HG02943 (cell line): ENCODE measurements at regions not wholly inside any gene's neighbourhood (a gene's known extent, or its start where the extent isn't known, plus 50 kb on each side); places are given as distances from the start of the nearest gene placed in this dataset.

Experiments
- ATAC-seq: cut with Tn5 transposase; IDR thresholded peaks from one replicate; pipeline ENCODE4 v1.9.1; 2021; ENCODE audit warnings: mild to moderate bottlenecking, low read depth, moderate library complexity; ENCODE audit not compliant: unreplicated experiment

DNA sequence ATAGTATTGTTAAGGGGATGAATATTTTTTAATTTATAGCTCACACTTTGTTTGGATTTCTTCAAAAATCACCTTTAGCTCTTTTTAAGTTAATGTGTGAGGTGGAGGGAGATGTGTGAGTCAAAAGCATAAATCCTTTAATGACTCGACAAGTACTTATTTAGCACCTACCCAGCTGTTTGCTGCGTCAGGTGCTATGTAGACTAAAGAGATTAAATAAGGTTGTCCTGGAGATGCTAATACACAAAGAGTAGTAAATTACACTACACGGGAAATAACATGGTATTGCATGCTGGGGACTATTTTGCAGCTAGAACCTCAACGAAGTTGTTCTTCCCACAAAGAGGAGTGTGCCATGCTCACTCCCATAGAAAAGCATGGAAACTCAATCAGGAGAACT, 583.3 kb upstream of the TENM4 start:
- ATAC-seq, result no peak

DNA sequence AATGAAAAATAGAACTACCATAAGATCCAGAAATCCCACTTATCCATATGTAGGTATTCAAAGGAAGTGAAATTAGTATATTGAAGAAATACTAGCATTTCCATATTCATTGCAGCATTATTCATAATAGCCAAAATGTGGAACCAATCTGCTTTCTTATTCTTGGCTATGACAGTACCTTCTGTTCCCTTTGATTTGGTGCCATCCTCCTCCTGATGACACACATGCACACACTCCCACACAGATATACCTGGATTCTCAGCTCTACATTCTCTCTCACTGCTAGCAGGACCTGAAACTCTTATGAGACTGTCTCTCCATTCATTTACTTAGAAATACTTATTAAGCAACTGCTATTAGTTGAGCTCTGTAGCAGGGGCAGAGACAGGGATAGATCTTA, 582.6 kb upstream of the TENM4 start:
- ATAC-seq, result no peak

DNA sequence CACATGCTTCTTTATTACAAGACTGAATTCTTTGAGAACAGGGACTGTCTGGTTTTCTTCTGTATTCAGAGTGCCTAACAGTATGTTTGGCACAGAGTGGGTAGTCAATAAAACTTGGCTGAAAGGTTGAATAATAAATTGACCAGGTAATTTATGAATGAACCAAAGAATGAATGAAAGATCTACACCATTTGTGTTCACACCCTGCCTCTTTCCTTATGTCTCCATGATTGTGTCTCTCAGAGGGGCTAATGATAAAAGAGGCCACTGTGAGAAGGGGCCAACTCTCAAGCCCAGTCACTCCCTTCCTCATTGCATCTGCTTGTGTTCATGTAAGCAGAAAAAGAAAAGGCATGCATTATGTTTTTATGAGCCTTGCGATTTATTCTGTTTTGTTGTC, 569.7 kb upstream of the TENM4 start:
- ATAC-seq, result no peak

DNA sequence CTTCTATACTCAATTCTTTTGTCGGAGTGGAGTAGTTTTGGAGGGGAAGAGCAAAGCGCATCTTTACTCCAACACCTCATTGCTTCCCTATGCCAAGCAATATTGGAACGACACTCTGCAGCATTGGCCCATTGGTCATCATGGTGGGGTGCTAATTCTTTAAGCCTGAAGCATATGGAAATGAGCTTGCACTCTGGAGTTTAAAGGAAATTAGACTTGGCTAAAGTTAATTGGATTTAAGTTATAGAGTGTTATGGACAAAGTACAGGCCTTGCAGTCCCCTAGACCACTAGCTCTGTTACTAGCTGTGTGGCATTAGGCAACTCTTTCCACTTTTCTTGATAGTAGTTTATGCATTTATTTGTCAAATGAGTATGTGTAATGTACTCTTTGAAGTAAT, 568.3 kb upstream of the TENM4 start:
- no peak for ATAC-seq

DNA sequence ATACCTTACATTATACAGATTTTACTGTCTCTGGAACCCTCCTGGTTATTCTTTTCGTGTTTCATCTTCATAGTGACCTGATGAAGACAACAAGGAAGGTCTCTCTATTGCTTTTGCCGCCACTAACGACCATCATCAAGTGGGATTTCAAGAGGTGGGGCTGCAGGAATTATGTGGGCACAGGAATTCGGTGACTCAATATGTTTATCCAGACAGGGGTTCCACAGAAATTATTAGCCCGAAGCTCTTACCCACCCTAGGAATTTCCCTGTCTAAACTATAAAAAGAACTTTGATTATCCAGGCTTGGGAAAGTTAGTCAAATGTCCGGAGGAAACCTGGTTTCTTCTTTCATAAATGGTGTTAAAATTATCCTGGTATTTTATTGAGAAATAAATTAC, 566.8 kb upstream of the TENM4 start:
- ATAC-seq, result no peak

DNA sequence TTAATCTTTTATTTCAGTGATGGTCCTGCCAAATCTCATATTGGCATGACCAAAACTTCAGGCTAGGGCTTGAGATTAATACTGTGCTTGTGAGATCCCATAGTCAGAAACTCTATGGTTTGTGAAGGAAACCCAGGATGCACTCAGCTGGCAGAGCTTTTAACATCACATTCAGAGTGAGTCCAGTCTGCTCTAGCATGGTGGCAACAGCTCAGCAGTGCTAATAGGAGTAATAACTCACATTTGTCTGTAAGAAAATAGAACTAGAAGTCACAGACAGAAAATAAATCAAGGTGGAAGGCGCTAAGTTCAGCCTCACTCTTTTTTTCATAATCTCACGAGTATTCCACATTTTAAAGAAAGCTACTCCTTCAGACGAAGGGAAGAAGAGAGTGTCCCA, 549.3 kb upstream of the TENM4 start:
- ATAC-seq, result no peak

DNA sequence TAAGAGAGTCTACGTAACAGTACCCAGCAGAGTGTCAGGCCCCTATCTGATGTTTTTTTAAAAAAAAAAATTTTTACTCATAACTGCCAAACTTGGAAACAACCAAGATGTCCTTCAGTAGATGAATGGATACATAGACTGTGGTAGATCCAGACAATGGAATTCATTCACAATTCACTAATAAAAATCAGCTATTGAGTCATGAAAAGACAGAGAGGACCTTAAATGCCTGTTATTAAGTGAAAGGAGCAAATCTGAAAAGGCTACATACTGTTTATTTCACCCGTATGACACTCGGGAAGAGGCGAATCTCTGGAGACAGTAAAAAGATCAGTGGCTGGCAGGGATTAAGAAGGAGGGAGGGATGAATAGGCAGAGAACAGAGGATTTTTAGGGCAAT, 541.4 kb upstream of the TENM4 start:
- ATAC-seq, result no peak

DNA sequence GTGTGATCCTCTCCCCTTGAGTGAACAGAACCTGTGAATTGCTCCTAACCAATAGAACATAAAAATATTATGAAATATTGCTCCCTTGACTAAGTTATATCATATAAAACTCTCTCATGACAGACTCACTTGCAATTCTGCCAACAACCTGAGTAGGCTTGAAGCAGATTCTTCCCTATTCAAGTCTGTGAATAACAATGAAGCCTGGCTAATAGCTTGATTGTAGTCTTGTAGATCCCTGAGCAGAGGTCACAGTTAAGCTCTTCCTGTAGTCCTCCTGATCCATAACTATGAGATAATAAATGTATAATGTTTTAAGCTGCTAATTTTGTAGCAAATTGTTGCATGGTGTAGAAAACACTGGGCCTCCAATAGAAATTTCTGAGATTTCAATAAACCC, 540.1 kb upstream of the TENM4 start:
- ATAC-seq, result no peak

DNA sequence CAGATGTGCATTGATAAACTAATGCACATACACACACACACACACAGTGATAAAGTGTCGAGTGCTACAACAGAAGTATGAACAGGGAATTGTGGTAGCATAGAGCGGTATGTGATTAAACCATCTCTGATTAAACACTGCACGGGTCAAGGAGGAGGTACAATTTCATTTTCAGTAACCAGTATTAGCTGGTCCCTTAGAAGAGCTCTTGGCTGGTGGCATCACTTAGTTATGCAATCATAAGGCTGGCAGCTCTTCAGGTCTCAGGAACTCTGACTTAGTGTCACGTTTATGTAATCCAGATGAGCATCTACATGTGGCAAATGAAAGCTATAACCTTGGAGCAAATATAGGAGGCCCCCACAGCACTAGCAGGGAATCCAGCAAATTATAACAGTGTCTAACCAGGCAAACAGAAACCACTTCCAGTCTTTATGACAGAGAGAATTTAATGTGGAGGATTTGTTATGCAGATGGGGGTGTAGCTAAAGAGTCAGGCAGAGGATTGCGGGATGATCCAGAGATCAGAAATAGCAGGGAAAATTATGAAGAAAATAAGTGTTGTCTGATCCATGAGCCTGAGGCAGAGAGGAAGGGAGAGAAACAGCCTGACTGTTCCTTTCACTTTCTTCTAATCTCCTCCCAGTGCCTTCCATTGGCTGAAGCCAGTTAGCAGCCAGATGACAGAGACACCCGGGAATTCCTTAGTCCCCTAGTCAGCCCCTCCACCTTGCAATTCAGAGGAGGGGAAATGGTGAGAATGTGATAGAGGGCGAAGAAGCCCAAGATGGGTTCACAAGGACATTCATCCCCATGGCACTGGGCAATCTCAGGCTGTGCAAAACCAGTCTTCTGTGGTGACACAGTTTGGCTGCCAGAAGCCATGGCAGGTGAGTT, 533.1 kb upstream of the TENM4 start:
- no peak for ATAC-seq

DNA sequence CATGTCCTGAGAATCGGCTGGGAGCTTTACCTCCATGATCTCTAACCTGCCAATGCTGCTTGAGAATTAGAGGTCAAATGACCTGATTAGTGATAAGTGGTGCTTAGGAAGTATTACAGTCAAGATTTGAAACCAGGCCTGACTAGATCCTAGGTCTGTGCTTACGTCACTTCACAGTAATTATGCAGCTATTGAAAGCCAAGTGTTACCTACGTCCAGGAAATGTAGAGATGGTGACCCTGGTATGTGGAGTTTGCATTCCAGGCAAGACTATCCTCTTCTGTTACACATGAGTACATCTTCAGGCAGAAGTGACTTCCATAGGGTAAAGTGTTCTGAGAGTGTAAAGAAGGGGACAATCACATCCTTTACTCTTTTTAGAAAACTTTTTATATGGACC, 530.4 kb upstream of the TENM4 start:
- no peak for ATAC-seq

DNA sequence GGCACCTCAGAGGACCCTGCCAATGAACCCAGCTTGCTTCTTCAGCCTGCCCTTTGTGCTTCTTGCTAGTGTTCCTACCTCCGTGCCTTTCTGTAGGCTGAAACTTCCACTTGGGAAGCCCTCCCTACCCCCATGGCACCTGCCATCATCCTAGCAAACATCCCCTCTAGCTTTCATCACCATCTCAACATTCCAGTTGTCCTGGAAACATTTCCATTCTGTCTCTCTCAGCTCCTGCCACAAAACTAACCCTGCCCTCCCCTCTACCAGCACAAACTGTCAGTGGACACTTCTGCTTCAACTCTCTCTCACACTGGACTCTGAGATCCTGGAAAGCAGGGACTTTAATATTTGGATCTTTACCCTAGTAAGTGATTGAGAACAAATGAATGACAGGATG, 525.8 kb upstream of the TENM4 start:
- ATAC-seq, result no peak

DNA sequence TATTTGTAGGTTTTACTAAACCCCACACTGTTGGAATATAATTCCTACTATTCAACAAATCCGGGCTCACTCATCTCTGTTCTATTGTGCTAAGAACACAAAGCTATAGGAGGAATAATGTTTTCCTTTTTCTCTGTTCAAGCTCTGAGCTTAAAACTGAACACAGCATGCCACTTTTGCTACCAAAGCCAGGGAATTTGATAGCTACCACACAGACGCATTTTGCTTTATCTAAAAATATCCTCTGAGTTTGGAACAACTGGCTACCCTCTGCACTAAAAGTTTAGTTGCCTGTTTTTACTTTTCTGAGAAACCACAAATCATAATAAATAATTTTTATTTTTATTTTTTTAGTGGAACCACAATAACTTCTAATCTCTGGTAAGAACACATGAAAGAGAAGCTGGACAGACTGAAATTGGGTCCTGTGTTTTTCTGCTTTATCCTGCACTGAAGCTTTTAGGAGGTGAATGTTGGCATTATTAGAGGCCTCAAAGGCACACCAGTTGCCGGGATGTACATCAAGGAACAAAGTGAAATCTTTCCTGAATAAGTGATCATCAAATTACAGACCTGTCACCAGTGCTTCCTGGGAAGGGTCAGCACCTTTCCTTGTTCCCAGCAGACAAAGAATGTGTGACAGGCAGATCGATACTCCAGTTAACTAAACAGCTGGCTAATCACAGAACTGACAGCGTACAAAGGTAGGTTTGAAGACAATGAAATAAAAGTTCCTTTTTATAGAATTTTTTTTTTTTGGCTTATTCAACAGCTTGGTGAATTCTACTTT, 523.2 kb upstream of the TENM4 start:
- ATAC-seq, result no peak

DNA sequence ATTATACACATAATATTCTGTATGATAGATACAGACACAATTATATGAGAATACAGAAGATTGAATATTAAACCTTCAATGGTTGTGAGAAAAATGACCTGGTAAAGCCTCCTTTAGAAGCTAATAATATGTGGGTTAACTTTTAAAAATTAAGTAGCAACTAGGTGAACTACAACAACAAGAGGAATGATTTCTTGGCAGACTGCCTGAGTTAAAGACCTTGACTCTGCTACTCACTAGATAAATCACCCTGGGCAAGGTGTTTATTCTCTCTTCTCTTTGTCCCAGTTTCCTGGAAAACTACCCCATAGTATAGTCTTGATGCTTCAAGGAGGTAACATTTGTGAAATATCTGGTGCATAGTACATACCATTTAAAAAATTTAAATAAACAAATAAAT, 519.6 kb upstream of the TENM4 start:
- no peak for ATAC-seq

DNA sequence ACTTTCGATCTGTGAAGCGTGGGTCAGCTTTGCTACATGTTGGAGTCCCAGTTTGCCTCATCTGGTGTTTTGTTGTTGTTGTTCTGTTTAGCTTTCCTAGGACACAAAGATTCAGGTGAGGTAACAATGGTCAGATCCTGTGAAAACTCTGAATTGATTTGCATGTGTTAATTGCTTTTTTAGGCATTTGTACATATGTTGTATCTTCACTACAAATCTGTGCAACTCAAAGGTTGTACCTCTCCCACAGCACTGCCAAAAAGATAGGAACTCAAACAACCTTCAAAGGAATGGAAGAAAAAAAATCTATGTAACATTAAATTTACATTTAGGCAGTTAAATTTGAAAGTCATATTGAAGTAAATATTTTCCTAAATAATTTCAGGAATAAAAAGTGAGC, 518.5 kb upstream of the TENM4 start:
- ATAC-seq, result no peak

DNA sequence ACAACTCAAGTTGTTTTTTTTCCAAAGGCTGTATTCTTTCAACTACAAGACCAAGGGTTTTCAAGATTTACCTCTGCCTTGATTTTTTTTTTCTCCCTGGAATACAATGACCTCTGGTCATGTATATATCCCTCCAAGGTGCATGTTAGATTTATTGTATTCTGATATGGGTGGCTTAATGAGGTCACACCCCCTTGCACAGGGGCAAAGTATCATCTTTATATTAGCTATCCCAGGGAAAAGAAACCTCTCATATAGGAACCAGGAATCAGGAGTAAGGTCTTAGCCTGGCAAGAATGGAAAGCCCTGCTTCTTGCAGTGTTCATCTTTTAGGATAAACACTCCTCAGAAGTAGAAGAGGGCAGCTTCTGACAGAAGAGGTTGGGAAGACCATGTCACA, 516.9 kb upstream of the TENM4 start:
- ATAC-seq, result no peak

DNA sequence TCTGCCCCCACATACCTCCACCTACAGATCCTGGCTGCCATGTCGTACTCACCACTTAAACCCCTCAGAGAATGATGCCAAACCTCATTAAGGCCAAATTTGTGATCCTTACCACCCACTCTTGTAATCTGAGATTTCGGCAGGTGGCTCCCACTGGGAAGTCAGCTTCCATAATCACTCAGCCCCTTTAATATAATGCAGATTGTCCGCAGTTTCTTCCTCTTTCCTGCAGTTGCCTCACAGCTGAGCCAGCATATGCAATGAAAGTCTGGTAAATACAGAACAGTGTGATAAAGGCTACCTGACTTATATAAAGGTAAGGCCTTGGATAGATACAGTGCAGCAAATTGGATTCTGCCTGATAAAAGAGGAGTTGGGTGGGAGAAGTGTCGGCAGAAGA, 515.2 kb upstream of the TENM4 start:
- ATAC-seq, result no peak

DNA sequence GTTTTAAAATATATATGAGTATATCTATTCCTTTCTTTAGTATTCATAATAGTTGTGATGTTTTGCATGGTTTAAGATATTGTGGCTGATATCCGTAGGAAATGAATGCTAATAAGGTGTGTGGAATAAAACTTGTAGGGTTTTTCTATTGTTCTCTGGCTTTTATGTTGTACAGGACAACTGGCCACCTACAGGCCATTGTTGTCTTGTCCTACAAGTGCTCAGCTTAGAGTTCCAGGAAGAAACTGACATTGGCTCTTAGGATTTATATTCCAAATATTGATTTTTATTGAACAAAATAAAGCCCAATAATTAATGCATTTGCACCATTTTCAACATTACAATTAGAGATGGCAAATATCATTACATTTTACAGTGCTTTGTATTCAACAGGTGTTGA, 512.8 kb upstream of the TENM4 start:
- ATAC-seq, result no peak

DNA sequence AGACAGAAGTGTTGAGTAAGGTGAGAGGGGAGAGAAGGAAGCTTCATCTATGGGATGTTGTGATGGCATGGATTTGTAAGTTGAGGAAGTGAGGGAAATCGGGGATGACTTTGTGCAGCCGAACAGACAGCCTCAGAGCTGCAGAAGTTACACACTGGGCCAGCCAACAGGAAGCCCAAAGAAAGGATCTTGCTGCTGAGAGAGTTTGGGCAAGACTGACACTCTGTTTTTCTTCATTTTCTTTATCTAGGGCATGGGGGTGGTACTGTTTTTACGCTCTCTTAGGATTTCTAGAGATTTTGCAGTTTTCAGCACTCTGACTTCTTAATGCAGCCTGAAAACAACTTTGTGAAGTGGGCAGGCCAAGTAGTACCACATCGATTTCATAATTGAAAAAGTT, 509.9 kb upstream of the TENM4 start:
- ATAC-seq, result no peak

DNA sequence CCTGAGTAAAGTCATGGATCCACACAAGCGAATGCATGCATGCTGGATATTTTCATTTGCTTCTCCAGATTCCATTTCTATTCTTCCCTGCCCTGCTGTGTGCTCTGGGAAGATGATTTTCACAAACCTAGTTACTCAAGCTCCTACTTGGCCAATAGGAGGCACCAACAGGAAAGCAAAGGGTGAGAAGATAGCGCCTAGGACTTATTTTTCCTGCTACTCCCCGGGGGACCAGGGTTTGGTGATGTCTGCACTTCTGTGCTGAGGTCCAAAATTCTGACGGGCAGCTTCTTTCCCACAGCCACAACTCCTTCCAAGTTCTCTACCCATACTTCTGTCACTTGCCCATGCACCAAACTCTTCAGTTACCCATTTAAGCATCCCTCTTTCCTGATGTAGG, 509.3 kb upstream of the TENM4 start:
- ATAC-seq, result no peak

DNA sequence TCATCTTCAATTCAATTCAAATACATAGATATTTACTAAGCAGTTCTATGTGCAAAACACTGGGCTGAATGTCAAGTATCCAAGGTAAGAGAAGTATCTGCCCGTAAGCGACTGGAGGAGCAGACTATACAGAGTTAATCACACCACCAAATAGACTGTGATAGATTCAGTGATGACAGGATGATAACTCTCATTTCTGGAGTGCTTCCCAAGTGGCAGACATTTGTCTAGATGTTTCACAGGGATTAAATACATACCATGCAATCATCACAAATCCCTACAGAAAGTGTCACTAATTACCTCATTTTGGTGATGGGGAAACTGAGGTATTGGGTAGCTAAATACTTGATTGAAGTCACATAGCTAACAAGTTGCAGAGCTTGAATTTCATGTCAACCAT, 508.7 kb upstream of the TENM4 start:
- no peak for ATAC-seq

DNA sequence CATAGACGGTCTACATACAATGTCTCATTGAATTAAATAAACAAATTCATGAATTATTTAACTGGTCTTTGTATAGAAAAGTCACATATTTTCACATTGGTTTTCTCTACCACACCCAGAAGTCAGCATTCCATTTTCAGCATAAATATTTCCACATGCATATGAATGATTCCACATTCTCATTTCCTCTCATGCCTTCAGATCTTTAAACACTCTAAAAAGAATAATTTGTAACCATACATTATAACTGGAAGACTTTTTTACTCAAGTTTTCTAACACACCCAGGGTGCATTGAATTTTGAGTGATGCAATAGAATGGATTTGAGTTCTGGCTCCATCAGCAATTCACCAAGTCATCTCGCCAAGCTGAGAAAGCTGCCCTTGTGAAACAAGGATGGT, 501.8 kb upstream of the TENM4 start:
- no peak for ATAC-seq

DNA sequence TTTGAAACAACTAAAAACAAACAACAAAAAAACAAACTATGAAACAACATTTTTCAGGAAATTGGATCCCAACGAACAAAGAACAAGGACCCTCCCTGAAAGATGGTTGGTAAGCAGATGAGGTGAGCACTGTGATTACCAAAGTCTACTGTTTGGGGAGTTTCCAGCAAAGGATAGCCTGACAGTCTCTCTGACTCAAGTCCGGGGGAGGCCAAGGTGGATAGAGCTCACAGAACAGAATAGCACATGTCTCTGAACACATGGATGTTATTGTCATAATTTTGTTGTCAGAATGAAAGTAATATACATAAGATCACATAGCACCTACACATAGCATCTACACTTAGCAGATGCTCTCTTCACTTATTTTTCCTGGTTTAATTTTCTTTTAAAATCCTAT, 501.3 kb upstream of the TENM4 start:
- ATAC-seq, result no peak
